ENCODE measurements at regions not wholly inside any gene's neighbourhood (a gene's known extent, or its start where the extent isn't known, plus 50 kb on each side); places are given as distances from the start of the nearest gene placed in this dataset.

DNA sequence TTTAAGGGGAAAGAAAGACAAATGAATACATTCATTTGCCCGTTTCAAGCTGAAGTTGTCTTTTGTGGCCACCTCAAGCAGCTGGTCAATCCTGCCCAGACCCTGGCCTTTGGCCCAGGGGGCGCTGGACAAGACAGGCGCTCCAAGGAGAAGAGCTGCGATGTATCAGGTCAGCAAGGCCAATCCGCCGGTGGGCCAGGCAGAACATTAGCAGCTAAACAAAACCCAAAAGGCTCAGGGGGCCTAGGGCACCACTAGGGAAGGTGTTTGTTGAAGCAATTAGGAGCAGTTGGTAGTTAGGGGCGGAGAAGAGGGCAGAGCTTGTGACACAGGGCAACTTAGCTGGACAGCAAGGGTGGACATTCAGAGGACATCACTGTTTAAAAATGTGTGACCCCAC, 60.8 kb upstream of the TMEM33 start:
- TF ChIP-seq, protein P1, sequence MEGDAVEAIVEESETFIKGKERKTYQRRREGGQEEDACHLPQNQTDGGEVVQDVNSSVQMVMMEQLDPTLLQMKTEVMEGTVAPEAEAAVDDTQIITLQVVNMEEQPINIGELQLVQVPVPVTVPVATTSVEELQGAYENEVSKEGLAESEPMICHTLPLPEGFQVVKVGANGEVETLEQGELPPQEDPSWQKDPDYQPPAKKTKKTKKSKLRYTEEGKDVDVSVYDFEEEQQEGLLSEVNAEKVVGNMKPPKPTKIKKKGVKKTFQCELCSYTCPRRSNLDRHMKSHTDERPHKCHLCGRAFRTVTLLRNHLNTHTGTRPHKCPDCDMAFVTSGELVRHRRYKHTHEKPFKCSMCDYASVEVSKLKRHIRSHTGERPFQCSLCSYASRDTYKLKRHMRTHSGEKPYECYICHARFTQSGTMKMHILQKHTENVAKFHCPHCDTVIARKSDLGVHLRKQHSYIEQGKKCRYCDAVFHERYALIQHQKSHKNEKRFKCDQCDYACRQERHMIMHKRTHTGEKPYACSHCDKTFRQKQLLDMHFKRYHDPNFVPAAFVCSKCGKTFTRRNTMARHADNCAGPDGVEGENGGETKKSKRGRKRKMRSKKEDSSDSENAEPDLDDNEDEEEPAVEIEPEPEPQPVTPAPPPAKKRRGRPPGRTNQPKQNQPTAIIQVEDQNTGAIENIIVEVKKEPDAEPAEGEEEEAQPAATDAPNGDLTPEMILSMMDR (IDR thresholded peaks at IDR 0.05), result no peak
- no peak for TF ChIP-seq POLR2A (IDR thresholded peaks at IDR 0.05)
